SJSA1 (cell line): ENCODE measurements at regions not wholly inside any gene's neighbourhood (a gene's known extent, or its start where the extent isn't known, plus 50 kb on each side); places are given as distances from the start of the nearest gene placed in this dataset.

Source experiments
- DNase-seq, 2 experiments: peaks; one replicate each; pipeline ENCODE4 v3.0.0-alpha.2; 2015 to 2020; ENCODE audit warnings: low spot score in 2 of 2, low read depth in 1 of 2
- H3K27ac ChIP-seq: fragments of 250-450 bp; sonication (Bioruptor Pico); 2 replicates; pipeline ENCODE4 v1.5.1; 2020; ENCODE audit warnings: mild to moderate bottlenecking, moderate library complexity
- H3K27me3 ChIP-seq: fragments of 250-450 bp; sonication (Bioruptor Pico); replicated peaks from 2 replicates; pipeline ENCODE4 v1.5.1; 2020; ENCODE audit warnings: mild to moderate bottlenecking, moderate library complexity
- H3K36me3 ChIP-seq: fragments of 250-450 bp; sonication (Bioruptor Pico); 2 replicates; pipeline ENCODE4 v1.5.1; 2020; ENCODE audit warnings: mild to moderate bottlenecking
- H3K4me1 ChIP-seq: fragments of 250-450 bp; sonication (Bioruptor Pico); replicated peaks from 2 replicates; pipeline ENCODE4 v1.6.1; 2021; ENCODE audit warnings: mild to moderate bottlenecking
- H3K4me3 ChIP-seq: fragments of 250-450 bp; sonication (Bioruptor Pico); 2 replicates; pipeline ENCODE4 v1.5.1; 2020; ENCODE audit warnings: mild to moderate bottlenecking
- H3K9me3 ChIP-seq: fragments of 250-450 bp; sonication (Bioruptor Pico); replicated peaks from 2 replicates; pipeline ENCODE4 v1.5.1; 2020; ENCODE audit warnings: mild to moderate bottlenecking

DNA sequence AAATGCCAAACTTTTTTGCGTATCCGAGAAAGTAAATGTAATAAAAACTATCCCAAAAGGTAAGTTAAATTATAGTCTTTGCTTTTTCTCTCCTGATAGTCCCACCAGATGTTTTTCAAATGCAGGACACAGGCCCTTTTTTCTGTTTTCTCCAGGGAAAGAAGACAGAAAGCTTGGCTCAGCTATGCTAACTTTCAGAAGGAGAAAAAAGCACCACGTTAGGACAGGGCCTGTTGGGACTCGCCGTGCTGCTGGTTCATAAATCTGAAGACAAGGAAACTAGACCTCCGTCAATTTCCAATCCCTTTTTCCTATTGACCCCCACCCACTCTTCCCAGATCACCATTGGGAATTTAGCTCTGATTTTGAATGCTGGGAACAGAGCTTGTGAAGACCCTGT, 220.9 kb upstream of the SFRP2 start:
- Histone ChIP-seq H3K4me1 (no peaks in the 10 kb centered on the region), H3K4me3 (no peak overlapping the region), H3K36me3 (no peaks in the 10 kb centered on the region), H3K27ac (no peak overlapping the region), H3K27me3 (no peaks in the 10 kb centered on the region), H3K9me3 (no peaks in the 10 kb centered on the region)
- no peak for DNase-seq

DNA sequence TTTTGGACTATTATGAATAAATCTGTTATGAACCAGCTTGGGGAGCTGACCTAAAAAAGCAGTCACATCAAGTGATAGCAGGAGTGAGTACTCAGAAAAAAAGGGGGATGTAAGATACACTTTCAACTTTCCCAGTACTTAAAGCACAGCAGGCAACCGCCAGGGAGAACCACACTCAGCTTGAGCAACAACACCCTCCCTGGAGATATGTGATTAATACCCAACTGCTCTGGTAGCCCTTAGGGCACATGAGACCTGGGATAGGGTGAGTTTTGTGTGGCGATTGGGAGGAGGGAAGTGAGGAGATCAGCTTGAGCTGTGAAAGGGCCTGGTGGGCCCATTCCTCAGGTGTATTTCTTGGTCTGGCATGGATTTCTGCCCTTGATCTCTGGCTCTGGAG, 220.3 kb upstream of the SFRP2 start:
- Histone ChIP-seq H3K27ac (no peak overlapping the region), H3K27me3 (no peaks in the 10 kb centered on the region), H3K4me1 (no peaks in the 10 kb centered on the region), H3K4me3 (no peak overlapping the region), H3K36me3 (no peaks in the 10 kb centered on the region), H3K9me3 (no peaks in the 10 kb centered on the region)
- no peak for DNase-seq

GRCh38 chr4:154005171-154005520, 216.3 kb upstream of the SFRP2 start:
- Histone ChIP-seq H3K36me3 (no peaks in the 10 kb centered on the region), H3K27me3 (no peaks in the 10 kb centered on the region), H3K4me1 (no peaks in the 10 kb centered on the region), H3K27ac (no peak overlapping the region), H3K9me3 (no peaks in the 10 kb centered on the region), H3K4me3 (no peak overlapping the region)
- DNase-seq, result no peak

GRCh38 chr4:154004507-154005170, 215.8 kb upstream of the SFRP2 start:
- no peaks in the 10 kb centered on the region for H3K36me3 ChIP-seq
- no peaks in the 10 kb centered on the region for H3K9me3 ChIP-seq
- no peaks in the 10 kb centered on the region for H3K27me3 ChIP-seq
- DNase-seq, result no peak
- no peak overlapping the region for H3K4me3 ChIP-seq
- H3K4me1 ChIP-seq, result no peaks in the 10 kb centered on the region
- no peak overlapping the region for H3K27ac ChIP-seq

DNA sequence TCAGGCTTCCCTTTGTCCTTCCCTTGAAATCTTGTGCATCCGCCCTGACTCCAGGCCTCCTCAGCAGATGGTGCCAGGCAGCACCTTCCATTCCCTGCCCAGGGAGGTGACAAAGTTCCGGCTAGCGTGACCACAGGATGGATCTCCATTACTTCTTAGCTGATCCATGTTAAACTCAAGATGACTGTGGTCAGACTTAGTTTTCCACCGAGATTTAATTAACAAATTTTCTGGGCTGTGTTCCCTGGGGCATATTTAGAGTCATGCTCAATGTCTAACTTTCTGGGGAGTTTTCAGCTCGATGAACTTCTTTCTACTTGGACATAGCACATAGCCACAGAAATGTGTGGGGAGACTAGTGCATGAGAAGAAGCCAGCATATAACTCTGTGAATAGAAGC, 215.1 kb upstream of the SFRP2 start:
- no peaks in the 10 kb centered on the region for H3K4me1 ChIP-seq
- DNase-seq, result no peak

GRCh38 chr4:154003378-154003777, 214.5 kb upstream of the SFRP2 start:
- H3K4me3 ChIP-seq, result no peak overlapping the region
- no peaks in the 10 kb centered on the region for H3K4me1 ChIP-seq
- H3K27ac ChIP-seq, result no peak overlapping the region
- no peaks in the 10 kb centered on the region for H3K9me3 ChIP-seq
- no peaks in the 10 kb centered on the region for H3K27me3 ChIP-seq
- no peak for DNase-seq
- no peaks in the 10 kb centered on the region for H3K36me3 ChIP-seq

More for the DNA sequence above, 215.1 kb upstream of the SFRP2 start:
- no peaks in the 10 kb centered on the region for H3K27me3 ChIP-seq
- no peaks in the 10 kb centered on the region for H3K36me3 ChIP-seq
- no peaks in the 10 kb centered on the region for H3K9me3 ChIP-seq
- no peak overlapping the region for H3K4me3 ChIP-seq
- H3K27ac ChIP-seq, result no peak overlapping the region

GRCh38 chr4:154001193-154001592, 212.3 kb upstream of the SFRP2 start:
- Histone ChIP-seq H3K4me3 (no peak overlapping the region), H3K27ac (no peak overlapping the region), H3K4me1 (no peaks in the 10 kb centered on the region), H3K27me3 (no peaks in the 10 kb centered on the region), H3K36me3 (no peaks in the 10 kb centered on the region), H3K9me3 (no peaks in the 10 kb centered on the region)
- no peak for DNase-seq

DNA sequence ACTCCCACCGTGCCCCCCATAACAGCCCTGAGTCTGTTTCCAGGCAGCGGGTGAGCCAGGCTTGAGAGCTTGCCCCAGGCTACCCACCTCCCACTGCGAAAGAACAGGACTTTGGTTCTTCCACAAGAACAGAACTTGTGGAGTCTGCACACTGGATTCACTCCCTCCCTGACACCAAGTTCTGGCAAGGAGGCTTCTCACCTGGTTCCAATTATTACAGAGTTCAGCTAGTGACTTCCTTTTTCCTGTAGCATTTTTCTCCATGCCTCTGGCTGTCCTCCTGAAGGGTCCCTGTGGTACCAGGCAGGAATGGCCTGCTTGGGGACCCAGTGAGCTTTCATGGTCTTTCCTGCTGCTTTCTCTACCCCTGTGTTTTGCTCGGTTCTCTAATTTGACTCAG, 208.6 kb upstream of the SFRP2 start:
- Histone ChIP-seq H3K4me3 (no peak overlapping the region), H3K4me1 (no peaks in the 10 kb centered on the region), H3K27me3 (no peaks in the 10 kb centered on the region), H3K9me3 (no peaks in the 10 kb centered on the region), H3K27ac (no peak overlapping the region), H3K36me3 (no peaks in the 10 kb centered on the region)
- DNase-seq, result no peak

GRCh38 chr4:153989505-153989904, 200.6 kb upstream of the SFRP2 start:
- DNase-seq, result no peak
- no peaks in the 10 kb centered on the region for H3K4me1 ChIP-seq
- H3K27me3 ChIP-seq, result no peaks in the 10 kb centered on the region
- H3K36me3 ChIP-seq, result no peaks in the 10 kb centered on the region
- H3K9me3 ChIP-seq, result no peaks in the 10 kb centered on the region
- no peak overlapping the region for H3K27ac ChIP-seq
- no peak overlapping the region for H3K4me3 ChIP-seq

DNA sequence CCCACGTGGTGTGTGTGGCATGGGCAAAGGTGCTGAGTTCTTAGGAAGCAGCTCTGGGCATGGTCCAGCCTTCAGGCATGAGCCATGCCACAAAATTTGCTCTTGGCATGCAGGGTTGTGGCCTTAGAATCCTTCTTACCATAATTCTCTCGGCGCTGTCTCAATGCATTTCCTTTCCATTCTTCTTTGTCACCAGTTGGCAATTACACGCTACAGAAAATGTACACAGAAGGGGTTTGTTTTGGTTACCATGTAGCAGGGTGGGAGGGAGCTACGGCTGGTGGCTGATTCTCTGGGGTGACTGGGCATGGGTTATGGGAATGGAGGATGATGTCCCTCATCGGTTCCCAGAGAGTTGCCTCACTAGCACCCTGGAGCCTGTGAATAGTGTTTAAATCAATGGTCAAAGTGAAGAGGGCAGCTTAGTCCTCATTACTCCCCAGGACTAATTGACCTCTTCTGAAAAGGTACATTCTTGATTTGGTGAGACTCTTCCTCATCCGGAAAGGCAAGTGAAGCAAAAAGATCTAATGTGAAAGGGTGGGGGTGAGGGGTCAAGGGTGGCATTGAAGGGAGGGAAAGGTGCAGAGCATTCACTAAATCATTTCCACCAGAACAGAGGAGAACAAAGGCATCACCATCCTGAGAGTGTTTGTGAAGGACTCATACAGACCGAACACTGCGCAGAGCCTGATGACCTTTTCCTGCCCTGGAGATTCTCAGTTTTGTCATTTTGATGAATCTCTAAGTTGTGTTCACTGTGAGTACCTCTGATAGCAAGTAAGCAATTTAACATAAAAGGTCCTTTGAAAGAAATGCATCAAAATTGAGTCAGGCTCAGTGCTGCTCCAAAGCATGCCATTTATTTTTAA, 199.8 kb upstream of the SFRP2 start:
- H3K27ac ChIP-seq, result no peak overlapping the region
- no peaks in the 10 kb centered on the region for H3K27me3 ChIP-seq
- no peaks in the 10 kb centered on the region for H3K36me3 ChIP-seq
- H3K4me1 ChIP-seq, result no peaks in the 10 kb centered on the region
- H3K4me3 ChIP-seq, result no peak overlapping the region
- no peaks in the 10 kb centered on the region for H3K9me3 ChIP-seq
- DNase-seq, result no peak

GRCh38 chr4:153987291-153987690, 198.4 kb upstream of the SFRP2 start:
- Histone ChIP-seq H3K27ac (no peak overlapping the region), H3K36me3 (no peaks in the 10 kb centered on the region), H3K27me3 (no peaks in the 10 kb centered on the region), H3K4me1 (no peaks in the 10 kb centered on the region), H3K4me3 (no peak overlapping the region), H3K9me3 (no peaks in the 10 kb centered on the region)
- DNase-seq, result no peak

DNA sequence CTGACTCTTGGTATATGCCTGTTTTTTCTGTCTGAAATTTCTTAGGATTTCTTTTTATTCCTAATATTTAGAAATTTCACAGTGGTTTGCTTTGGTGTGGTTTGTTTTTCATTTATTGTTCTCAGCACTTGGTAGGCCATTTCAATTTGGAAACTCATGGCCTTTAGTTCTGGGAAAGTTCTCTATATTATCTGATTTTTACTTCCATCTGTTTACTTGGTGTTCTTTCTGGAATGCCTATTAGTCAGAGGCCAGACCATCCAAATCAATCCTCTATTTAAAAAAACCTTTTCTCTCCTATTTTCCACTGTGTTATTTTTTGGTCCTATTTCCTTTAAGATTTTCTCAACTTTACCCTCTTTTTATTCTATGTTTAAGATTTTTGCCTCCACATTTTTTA, 188.1 kb upstream of the SFRP2 start:
- Histone ChIP-seq H3K4me1 (no peaks in the 10 kb centered on the region), H3K9me3 (no peaks in the 10 kb centered on the region), H3K27ac (no peak overlapping the region), H3K27me3 (no peaks in the 10 kb centered on the region), H3K36me3 (no peaks in the 10 kb centered on the region), H3K4me3 (no peak overlapping the region)
- DNase-seq, result no peak

DNA sequence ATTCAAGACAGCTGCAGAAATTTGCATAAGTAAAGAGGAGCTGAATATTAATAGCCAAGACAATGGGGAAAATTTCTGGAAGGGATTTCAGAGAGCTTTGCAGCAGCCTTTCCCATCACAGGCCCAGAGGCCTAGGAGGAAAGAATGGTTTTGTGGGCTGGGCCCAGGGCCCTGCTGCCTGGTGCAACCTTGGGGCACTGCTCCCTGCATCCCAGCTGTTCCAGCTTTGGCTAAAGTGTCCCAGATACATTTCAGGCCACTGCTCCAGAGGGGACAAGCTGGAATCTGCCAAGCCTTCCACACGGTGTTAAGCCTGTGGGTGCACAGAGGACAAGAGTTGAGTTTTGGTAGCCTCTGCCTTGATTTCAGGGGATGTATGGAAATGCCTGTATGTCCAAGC, 185.6 kb upstream of the SFRP2 start:
- no peak overlapping the region for H3K4me3 ChIP-seq
- no peaks in the 10 kb centered on the region for H3K4me1 ChIP-seq
- DNase-seq, result no peak

GRCh38 chr4:153973942-153974341, 185.1 kb upstream of the SFRP2 start:
- no peaks in the 10 kb centered on the region for H3K27me3 ChIP-seq
- DNase-seq, result no peak
- no peaks in the 10 kb centered on the region for H3K9me3 ChIP-seq
- H3K4me3 ChIP-seq, result no peak overlapping the region
- H3K36me3 ChIP-seq, result no peaks in the 10 kb centered on the region
- no peaks in the 10 kb centered on the region for H3K4me1 ChIP-seq
- no peak overlapping the region for H3K27ac ChIP-seq

More for the DNA sequence above, 185.6 kb upstream of the SFRP2 start:
- no peaks in the 10 kb centered on the region for H3K9me3 ChIP-seq
- no peaks in the 10 kb centered on the region for H3K27me3 ChIP-seq
- H3K27ac ChIP-seq, result no peak overlapping the region
- H3K36me3 ChIP-seq, result no peaks in the 10 kb centered on the region
